K562 (cell line): ENCODE measurements at regions not wholly inside any gene's neighbourhood (a gene's known extent, or its start where the extent isn't known, plus 50 kb on each side); places are given as distances from the start of the nearest gene placed in this dataset.
"Not testable (repeated sequence)": the region's sequence is repeated elsewhere in the genome, so short reads cannot be mapped to it uniquely, and the experiment has no call there.

ENCODE experiments used
- ATAC-seq: fragments of 200-7000 bp; cut with Tn5 transposase; 3 replicates; pipeline ENCODE4 v1.9.1; 2020; ENCODE audit warnings: moderate library complexity
- BruUV-seq: library from RNA; stranded (reverse); fragments of 400-500 nt; replicated peaks from 2 replicates; lab custom pipeline; 2021; lab: Mats Ljungman, UMichigan
- CTCF ChIA-PET: fragments of 300-600 bp; formaldehyde crosslinking; extraction: SDS; loops from one replicate; lab custom pipeline; 2021; ENCODE audit warnings: low intra/inter-chr PET ratio; lab: Yijun Ruan, JAX
- POLR2A ChIA-PET: fragments of 300-600, 350-650 bp; sonication (Branson Sonifier 250); formaldehyde crosslinking; extraction: SDS; loops from one replicate; lab custom pipeline; 2021; ENCODE audit warnings: antibody characterized with exemption, inconsistent platforms; lab: Yijun Ruan, JAX
- DNase-seq, 4 experiments: peaks; one replicate each; pipeline versions ENCODE4 v3.0.0 to v3.0.0-alpha.2; 2011 to 2018; ENCODE audit warnings: low spot score in 3 of 4, mixed read lengths in 3 of 4; ENCODE audit errors: extremely low read depth in 1 of 4
- FAIRE-seq: peaks from 2 replicates; lab custom pipeline; 2011; peaks lifted over from hg19 to GRCh38; lab: Jason Lieb, UNC
- H2AFZ ChIP-seq: 2 replicates; pipeline ENCODE4 v1.6.0; 2011; ENCODE audit warnings: low read depth, low read length, control low read depth, inconsistent platforms
- H3K27ac ChIP-seq: fragments of 200-600 bp; 3 replicates; pipeline ENCODE4 v1.8.0; 2011; ENCODE audit warnings: low read depth, mild to moderate bottlenecking, control low read depth, inconsistent platforms, low read length, moderate library complexity, mixed read lengths; ENCODE audit errors: extremely low read depth
- H3K27me3 ChIP-seq, 2 experiments: fragments of 300-600 bp in 1 of 2; 2 replicates in 1 of 2; 3 replicates in 1 of 2; pipeline versions ENCODE4 v1.6.0 to v1.8.0; 2011; ENCODE audit warnings: inconsistent platforms in 2 of 2, low read length in 2 of 2, mild to moderate bottlenecking in 1 of 2, mixed read lengths in 1 of 2, moderate library complexity in 1 of 2; ENCODE audit not compliant: control insufficient read depth in 2 of 2, insufficient read depth in 2 of 2
- H3K36me3 ChIP-seq: fragments of 300-600 bp; 3 replicates; pipeline ENCODE4 v1.8.0; 2011; ENCODE audit warnings: mild to moderate bottlenecking, low read length, inconsistent platforms; ENCODE audit not compliant: control insufficient read depth, insufficient read depth
- H3K4me1 ChIP-seq, 2 experiments: fragments of 200-600 bp in 1 of 2; replicated peaks in 1 of 2; 2 replicates in 1 of 2; 3 replicates in 1 of 2; pipeline versions ENCODE4 v1.5.1 to v1.8.0; 2011; ENCODE audit warnings: inconsistent platforms in 2 of 2, low read length in 2 of 2, mild to moderate bottlenecking in 1 of 2, mixed read lengths in 1 of 2, moderate library complexity in 1 of 2; ENCODE audit not compliant: control insufficient read depth in 2 of 2, insufficient read depth in 2 of 2
- H3K4me2 ChIP-seq: 2 replicates; pipeline ENCODE4 v1.6.1; 2011; ENCODE audit warnings: low read length, control low read depth, inconsistent platforms, mixed read lengths; ENCODE audit not compliant: insufficient read depth
- H3K4me3 ChIP-seq: fragments of 200-600 bp; sonication (generic), shearing (Covaris generic); 2 replicates; pipeline ENCODE4 v1.5.1; 2016; ENCODE audit warnings: control low read depth, inconsistent platforms
- H3K79me2 ChIP-seq: fragments of 200-600 bp; 3 replicates; pipeline ENCODE4 v1.8.0; 2011; ENCODE audit warnings: low read length, inconsistent platforms; ENCODE audit not compliant: control insufficient read depth, insufficient read depth
- H3K9ac ChIP-seq, 2 experiments: 2 replicates each; pipeline versions ENCODE4 v1.6.0 to v1.6.1; 2011; ENCODE audit warnings: low read depth in 2 of 2, low read length in 2 of 2, control low read depth in 1 of 2, inconsistent platforms in 1 of 2, mild to moderate bottlenecking in 1 of 2, mixed read lengths in 1 of 2; ENCODE audit not compliant: insufficient read depth in 1 of 2
- H3K9me1 ChIP-seq: one replicate; pipeline ENCODE4 v1.6.0; 2011; ENCODE audit warnings: inconsistent platforms, mild to moderate bottlenecking, low read length, moderate library complexity; ENCODE audit not compliant: control insufficient read depth, insufficient read depth
- H3K9me3 ChIP-seq: replicated peaks from 2 replicates; pipeline ENCODE4 v1.5.1; 2011; ENCODE audit warnings: low read depth, low read length, inconsistent platforms; ENCODE audit not compliant: control insufficient read depth, insufficient read depth
- H4K20me1 ChIP-seq: replicated peaks from 2 replicates; pipeline ENCODE4 v1.6.1; 2011; ENCODE audit warnings: low read length, inconsistent platforms, mixed read lengths; ENCODE audit not compliant: control insufficient read depth, insufficient read depth
- CREB3 ChIP-seq: fragments of 450-650 bp; conservative IDR thresholded peaks from 2 replicates; pipeline ENCODE4 v1.6.1; 2016; ENCODE audit warnings: missing genetic modification characterization, low read depth, mild to moderate bottlenecking, missing compliant biosample characterization, moderate library complexity
- FOXM1 ChIP-seq, 2 experiments: fragments of 450-650 bp in 1 of 2; sonication (generic) in 1 of 2; formaldehyde crosslinking in 1 of 2; IDR thresholded peaks; 2 replicates each; pipeline versions ENCODE4 v1.6.1 to v1.9.0; 2017 to 2022; ENCODE audit warnings: low read depth in 2 of 2, mild to moderate bottlenecking in 2 of 2, missing genetic modification reagents in 1 of 2, moderate library complexity in 1 of 2
- JUN ChIP-seq, 2 experiments: sonication (generic) in 1 of 2; formaldehyde crosslinking in 1 of 2; IDR thresholded peaks; 2 replicates each; pipeline versions ENCODE4 v1.6.1 to v1.8.0; 2012 to 2022; ENCODE audit warnings: borderline replicate concordance in 2 of 2, mild to moderate bottlenecking in 2 of 2, improper control_type of control experiment in 1 of 2, low read depth in 1 of 2, low read length in 1 of 2, missing genetic modification reagents in 1 of 2
- RCOR1 ChIP-seq, 2 experiments: IDR thresholded peaks; 2 replicates each; pipeline ENCODE4 v1.6.1; 2012; ENCODE audit warnings: low read depth in 2 of 2, low read length in 2 of 2, borderline replicate concordance in 1 of 2, improper control_type of control experiment in 1 of 2
- WGBS: fragments of 100-300 bp; shearing (Covaris generic); methylation state at CpG from one replicate; pipeline ENCODE4 v1.1.6; 2016; ENCODE audit warnings: low coverage, mixed read lengths; ENCODE audit not compliant: insufficient coverage; ENCODE audit errors: missing lambda C conversion rate; 5-methylcytosine and 5-hydroxymethylcytosine counted together
- in situ Hi-C: fragments of 300-500 bp; cut with MboI; formaldehyde crosslinking; loops from 4 replicates; pipeline ENCODE4 v1.15.0; 2018; ENCODE audit warnings: inconsistent platforms, mixed read lengths
- intact Hi-C: fragments of 100-400 bp; cut with micrococcal nuclease; formaldehyde crosslinking; loops from 2 replicates; pipeline ENCODE4 v1.14.2; 2022

GRCh38 chr14:97129639-97130038, 332.5 kb downstream of the VRK1 start:
- POLR2A ChIA-PET, result no interaction called here
- CTCF ChIA-PET, result no interaction called here
- Histone ChIP-seq H3K4me2 (no peak overlapping the region), H3K9me1 (no peaks in the 10 kb centered on the region), H3K4me1 (no peaks in the 10 kb centered on the region), H3K9me3 (no peaks in the 10 kb centered on the region), H3K79me2 (no peaks in the 10 kb centered on the region), H3K27me3 (peaks cover 0 to 3% of the 10 kb centered on the region in 2 experiments; a peak in 1 of 5 replicates), H3K9ac (no peak overlapping the region), H3K27ac (no peak overlapping the region), H2AFZ (no peak overlapping the region), H4K20me1 (no peaks in the 10 kb centered on the region), H3K4me3 (no peak overlapping the region), H3K36me3 (no peaks in the 10 kb centered on the region)
- DNase-seq (no peak), FAIRE-seq (no peak), ATAC-seq (no peak)
- WGBS, result 0% methylated on average over 2 of the region's 2 CpGs
- in situ Hi-C loops, result no loop called here
- no TSS peak for BruUV-seq
- TF ChIP-seq JUN (IDR thresholded peaks at IDR 0.05; ENCODE audit: borderline replicate concordance, low read depth, low read length), result no peak
- TF ChIP-seq JUN (CRISPR knock-in tag; IDR thresholded peaks at IDR 0.05; ENCODE audit: borderline replicate concordance), result no peak
- TF ChIP-seq CREB3 (tag), result no peak
- TF ChIP-seq FOXM1 (IDR thresholded peaks at IDR 0.05; ENCODE audit: low read depth), result no peak
- no peak for TF ChIP-seq FOXM1 (CRISPR knock-in tag; IDR thresholded peaks at IDR 0.05; ENCODE audit: low read depth)
- TF ChIP-seq RCOR1 (IDR thresholded peaks at IDR 0.05; ENCODE audit: borderline replicate concordance in 1 of 2, low read depth in 2 of 2, low read length in 2 of 2), result no peak
- intact Hi-C loops, result loop anchor here (10.0 kb wide), 1 partner anchor 545 kb away; no protein-coding TSS in a partner anchor

DNA sequence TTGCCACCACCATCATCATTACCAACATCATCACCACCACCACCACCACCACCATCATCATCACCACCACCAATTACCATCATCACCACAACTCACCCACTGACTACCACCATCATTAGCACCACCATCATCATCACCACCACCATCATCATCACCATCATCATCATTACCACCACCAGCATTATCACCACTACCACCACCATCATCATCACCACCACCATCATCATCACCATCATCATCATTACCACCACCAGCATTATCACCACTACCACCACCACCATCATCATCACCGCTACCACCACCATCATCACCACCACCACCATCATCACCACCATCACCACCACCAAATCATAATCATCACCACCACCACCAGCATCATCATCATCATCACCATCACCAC, 338.7 kb downstream of the VRK1 start:
- H3K9me1 ChIP-seq, POLR2A ChIA-PET, in situ Hi-C loops, H4K20me1 ChIP-seq, BruUV-seq, H3K79me2 ChIP-seq, H2AFZ ChIP-seq, H3K27me3 ChIP-seq, H3K4me2 ChIP-seq, ATAC-seq, H3K9ac ChIP-seq, DNase-seq, CTCF ChIA-PET, H3K36me3 ChIP-seq, H3K4me1 ChIP-seq, H3K9me3 ChIP-seq, H3K4me3 ChIP-seq, FAIRE-seq, H3K27ac ChIP-seq: not testable (repeated sequence)
- WGBS, result 0% methylated on average over 1 of the region's 1 CpG
- intact Hi-C loops, result loop anchor here (10.0 kb wide), 1 partner anchor 551 kb away; no protein-coding TSS in a partner anchor
